ENCODE measurements at regions not wholly inside any gene's neighbourhood (a gene's known extent, or its start where the extent isn't known, plus 50 kb on each side); places are given as distances from the start of the nearest gene placed in this dataset.

- H3K4me3 ChIP-seq (ENCODE audit: low read depth, low read length): no peak overlapping the region
- DNase-seq (ENCODE audit: low read depth): no peak
- no peak for TF ChIP-seq CTCF (IDR thresholded peaks at IDR 0.05; ENCODE audit: insufficient read depth, low read depth, low read length)
These were observed 437.4 kb downstream of the EPHA4 start for GRCh38 chr2:221134718-221135117.

- no peak for TF ChIP-seq CTCF (IDR thresholded peaks at IDR 0.05; ENCODE audit: insufficient read depth, low read depth, low read length)
- H3K4me3 ChIP-seq (ENCODE audit: low read depth, low read length): no peak overlapping the region
- DNase-seq (ENCODE audit: low read depth): no peak
These were observed 436.4 kb downstream of the EPHA4 start for GRCh38 chr2:221135699-221136098.

- no peak for TF ChIP-seq CTCF (IDR thresholded peaks at IDR 0.05; ENCODE audit: insufficient read depth, low read depth, low read length)
- H3K4me3 ChIP-seq (ENCODE audit: low read depth, low read length): no peak overlapping the region
- DNase-seq (ENCODE audit: low read depth): no peak
These were observed 434.7 kb downstream of the EPHA4 start for GRCh38 chr2:221137385-221137784.

GRCh38 chr2:221142341-221142740 lies 429.8 kb downstream of the EPHA4 start:
- TF ChIP-seq CTCF (IDR thresholded peaks at IDR 0.05; ENCODE audit: insufficient read depth, low read depth, low read length): no peak
- no peak for DNase-seq (ENCODE audit: low read depth)

GRCh38 chr2:221143231-221143630 lies 428.9 kb downstream of the EPHA4 start:
- DNase-seq (ENCODE audit: low read depth): no peak
- no peak overlapping the region for H3K4me3 ChIP-seq (ENCODE audit: low read depth, low read length)
- no peak for TF ChIP-seq CTCF (IDR thresholded peaks at IDR 0.05; ENCODE audit: insufficient read depth, low read depth, low read length)

More at GRCh38 chr2:221142341-221142740, 429.8 kb downstream of the EPHA4 start:
- H3K4me3 ChIP-seq (ENCODE audit: low read depth, low read length): no peak overlapping the region

GRCh38 chr2:221144909-221145308 lies 427.2 kb downstream of the EPHA4 start:
- no peak for TF ChIP-seq CTCF (IDR thresholded peaks at IDR 0.05; ENCODE audit: insufficient read depth, low read depth, low read length)
- H3K4me3 ChIP-seq (ENCODE audit: low read depth, low read length): no peak overlapping the region

GRCh38 chr2:221145396-221145795 lies 426.7 kb downstream of the EPHA4 start:
- TF ChIP-seq CTCF (IDR thresholded peaks at IDR 0.05; ENCODE audit: insufficient read depth, low read depth, low read length): no peak
- H3K4me3 ChIP-seq (ENCODE audit: low read depth, low read length): no peak overlapping the region
- no peak for DNase-seq (ENCODE audit: low read depth)

More at GRCh38 chr2:221144909-221145308, 427.2 kb downstream of the EPHA4 start:
- no peak for DNase-seq (ENCODE audit: low read depth)
